ENCODE measurements at regions not wholly inside any gene's neighbourhood (a gene's known extent, or its start where the extent isn't known, plus 50 kb on each side); places are given as distances from the start of the nearest gene placed in this dataset.
"Not testable (repeated sequence)": the region's sequence is repeated elsewhere in the genome, so short reads cannot be mapped to it uniquely, and the experiment has no call there.

GRCh38 chr6:145086197-145086596 is 649.1 kb downstream of the EPM2A start:
- FAIRE-seq: no peak

DNA sequence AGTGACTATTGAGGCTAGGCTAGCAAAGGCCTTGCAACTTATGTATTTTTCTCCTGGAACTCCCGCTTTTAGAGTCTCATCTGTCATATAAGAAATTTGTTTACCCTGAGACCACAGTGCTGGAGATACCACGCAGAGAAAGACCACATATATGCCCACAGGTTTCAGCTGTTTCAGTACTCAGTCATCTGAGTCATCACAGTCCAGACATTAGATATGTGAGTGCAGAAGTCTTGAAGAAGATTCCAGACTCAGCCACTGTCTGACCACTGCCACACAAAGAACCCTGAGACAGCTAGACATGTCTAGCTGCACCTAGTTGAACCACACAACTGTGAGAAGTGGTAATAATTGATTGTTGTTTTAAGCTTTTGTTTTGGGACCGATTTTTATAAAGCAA is 648.3 kb downstream of the EPM2A start:
- FAIRE-seq: no peak

GRCh38 chr6:145090801-145091585 is 644.3 kb downstream of the EPM2A start:
- no peak for FAIRE-seq

GRCh38 chr6:145091586-145092142 is 643.7 kb downstream of the EPM2A start:
- FAIRE-seq: no peak

DNA sequence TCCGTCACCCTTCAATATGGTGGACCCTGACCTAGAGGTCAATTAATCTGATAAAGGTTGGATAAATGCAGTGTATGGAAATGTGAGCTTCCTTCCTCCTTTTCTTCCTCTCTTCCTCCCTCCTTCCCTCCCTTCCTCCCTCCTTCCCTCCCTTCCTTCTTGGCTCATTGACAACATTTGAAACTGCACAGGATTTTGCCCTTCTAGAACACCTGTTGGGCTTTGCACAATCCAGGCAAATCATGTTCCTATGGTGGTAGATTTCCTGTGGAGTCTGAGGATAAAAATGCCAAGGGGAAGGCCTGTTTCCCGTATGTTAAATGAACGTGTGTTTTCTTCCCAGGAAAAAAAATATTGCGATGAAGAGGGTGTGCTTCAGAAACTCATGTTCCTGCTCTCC is 642.8 kb downstream of the EPM2A start:
- no peak for FAIRE-seq

- no peak for FAIRE-seq
Measured at GRCh38 chr6:145093226-145093625, 642.1 kb downstream of the EPM2A start.

DNA sequence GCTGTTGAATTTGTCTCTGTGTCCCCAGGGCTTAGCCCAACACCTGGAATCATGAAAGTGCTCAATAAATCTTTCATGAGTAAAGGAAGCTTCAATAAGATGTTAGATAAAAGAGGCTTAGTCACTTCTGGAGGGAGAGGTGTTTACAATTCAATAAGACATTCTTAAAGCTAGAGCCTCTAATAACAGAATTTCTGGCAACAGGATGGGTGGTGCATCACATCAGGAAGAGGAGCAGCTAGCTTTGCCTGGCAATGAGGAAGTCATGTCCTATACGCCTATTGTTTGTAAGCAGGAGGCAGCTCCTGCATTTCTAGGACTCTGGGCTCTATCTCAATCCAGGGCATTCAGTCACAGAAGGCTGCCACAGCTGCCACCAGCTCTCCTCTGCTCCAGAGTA is 638.5 kb downstream of the EPM2A start:
- no peak for FAIRE-seq

DNA sequence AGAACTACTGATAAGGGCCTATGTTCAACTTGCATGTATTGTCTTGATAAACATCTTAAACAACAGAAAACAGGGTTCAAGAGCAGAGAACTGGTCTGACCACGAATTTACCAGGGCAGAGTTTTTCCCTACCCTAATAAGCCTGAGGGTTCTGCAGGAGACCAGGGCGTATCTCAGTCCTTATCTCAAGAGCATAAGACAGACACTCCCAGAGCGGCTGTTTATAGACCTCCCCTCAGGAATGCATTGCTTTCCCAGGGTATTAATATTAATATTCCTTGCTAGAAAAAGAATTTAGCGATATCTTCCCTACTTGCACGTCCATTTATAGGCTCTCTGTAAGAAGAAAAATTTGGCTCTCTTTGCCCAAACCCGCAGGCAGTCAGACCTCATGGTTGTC is 637.2 kb downstream of the EPM2A start:
- FAIRE-seq: not testable (repeated sequence)

GRCh38 chr6:145099713-145100112 is 635.6 kb downstream of the EPM2A start:
- no peak for FAIRE-seq

DNA sequence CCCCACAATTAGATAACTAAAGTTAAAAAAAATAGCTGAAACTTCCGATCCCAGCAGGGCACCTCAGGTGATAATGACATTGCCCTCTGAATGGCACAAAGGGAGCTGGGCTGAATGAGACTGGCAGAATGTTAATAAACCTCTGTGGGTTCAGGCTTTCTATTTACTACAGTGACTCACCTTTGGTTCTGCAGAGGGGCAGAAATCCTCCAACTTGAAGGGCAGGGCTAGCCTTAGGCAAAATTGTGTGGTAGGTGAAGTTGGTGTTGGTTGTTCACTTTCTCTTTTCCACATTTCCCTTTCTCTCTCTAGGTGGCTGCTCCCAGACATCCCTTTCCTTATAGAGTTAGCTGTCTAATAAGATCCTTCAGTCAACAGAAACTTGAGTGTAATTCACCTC is 625.2 kb downstream of the EPM2A start:
- no peak for FAIRE-seq

DNA sequence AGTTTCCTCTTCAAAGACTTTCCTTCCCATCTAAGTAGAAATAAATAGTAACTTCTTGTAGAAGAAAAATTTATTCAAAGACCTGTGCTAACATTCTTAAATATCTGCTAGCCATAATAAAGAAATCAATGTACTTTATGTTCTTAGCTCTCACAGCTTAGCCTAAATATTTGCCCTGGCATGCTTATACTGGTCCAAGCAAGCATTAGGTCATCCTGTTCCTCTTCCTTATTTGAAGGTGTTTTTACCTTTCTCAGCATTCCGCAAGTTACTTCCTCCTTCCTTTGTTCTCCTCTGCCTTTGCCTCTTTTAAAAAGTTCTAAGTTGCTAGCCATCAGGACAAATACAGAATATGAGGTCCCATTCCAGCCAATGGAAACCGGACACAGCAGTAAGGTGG is 623.9 kb downstream of the EPM2A start:
- FAIRE-seq: not testable (repeated sequence)

DNA sequence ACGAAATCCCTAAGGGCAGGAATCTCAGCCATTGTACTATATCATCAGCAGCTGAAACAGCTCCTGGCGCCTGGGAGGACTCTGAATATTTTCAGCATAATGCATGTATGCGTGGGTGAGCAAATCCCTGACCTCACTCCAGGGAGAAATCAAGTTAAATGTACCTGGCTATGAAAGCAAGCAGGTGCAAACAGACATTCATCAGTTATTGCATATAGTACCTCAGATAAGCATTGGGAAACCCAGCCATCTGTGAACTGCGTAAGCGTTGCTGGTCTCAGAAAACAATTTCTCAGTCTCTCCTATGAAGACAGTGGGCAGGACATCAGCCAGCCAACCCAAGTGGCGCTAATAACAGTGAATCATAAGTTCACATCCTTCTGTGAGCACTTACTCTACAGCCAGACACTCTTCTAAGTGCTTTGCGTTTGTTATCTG is 622.6 kb downstream of the EPM2A start:
- FAIRE-seq: no peak

DNA sequence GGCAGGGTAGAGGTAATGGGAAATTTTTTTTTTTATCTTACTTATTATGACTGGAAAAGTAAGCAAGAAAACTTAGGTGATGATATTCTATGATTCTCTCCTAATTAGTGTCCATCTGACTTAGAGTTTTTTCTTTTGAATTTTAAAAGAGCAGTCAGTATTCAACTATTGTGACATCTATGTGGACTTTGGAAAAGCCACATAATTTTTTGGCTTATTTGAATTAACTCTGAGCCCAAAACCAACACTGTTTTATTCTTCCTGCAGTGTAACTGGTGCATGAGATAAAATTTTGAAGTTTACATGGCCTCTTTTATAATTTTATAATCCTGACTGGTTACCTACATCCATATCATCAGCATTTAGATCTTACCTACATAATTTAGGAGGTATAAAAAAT is 619.7 kb downstream of the EPM2A start:
- FAIRE-seq: no peak

GRCh38 chr6:145116591-145117178 is 618.6 kb downstream of the EPM2A start:
- FAIRE-seq: no peak

GRCh38 chr6:145118224-145118623 is 617.1 kb downstream of the EPM2A start:
- FAIRE-seq: no peak

- FAIRE-seq: no peak
Measured at GRCh38 chr6:145119081-145119480, 616.2 kb downstream of the EPM2A start.

- FAIRE-seq: no peak
Measured at GRCh38 chr6:145132709-145133108, 602.6 kb downstream of the EPM2A start.

- FAIRE-seq: no peak
Measured at GRCh38 chr6:145135702-145136101, 599.6 kb downstream of the EPM2A start.

DNA sequence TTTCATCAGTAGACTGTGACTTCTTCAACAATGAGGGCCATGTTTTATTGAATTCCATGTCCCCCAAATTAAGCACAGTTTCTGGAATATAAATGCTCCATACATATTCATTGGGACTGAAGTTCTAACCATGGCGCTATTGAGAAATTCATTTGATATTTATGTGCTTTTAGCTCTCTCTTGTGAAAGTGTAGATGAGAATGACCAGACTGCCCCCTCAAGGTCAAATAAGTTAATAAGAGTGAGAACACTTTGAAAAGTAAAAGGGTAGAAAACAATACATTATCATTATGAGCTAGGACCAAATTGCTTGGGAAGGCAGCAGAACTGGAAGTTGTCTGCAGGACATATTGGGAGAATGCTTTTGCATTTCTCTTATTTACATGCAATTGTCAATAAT is 597.9 kb downstream of the EPM2A start:
- FAIRE-seq: no peak

- FAIRE-seq: no peak
Measured at GRCh38 chr6:145138469-145139139, 596.7 kb downstream of the EPM2A start.

DNA sequence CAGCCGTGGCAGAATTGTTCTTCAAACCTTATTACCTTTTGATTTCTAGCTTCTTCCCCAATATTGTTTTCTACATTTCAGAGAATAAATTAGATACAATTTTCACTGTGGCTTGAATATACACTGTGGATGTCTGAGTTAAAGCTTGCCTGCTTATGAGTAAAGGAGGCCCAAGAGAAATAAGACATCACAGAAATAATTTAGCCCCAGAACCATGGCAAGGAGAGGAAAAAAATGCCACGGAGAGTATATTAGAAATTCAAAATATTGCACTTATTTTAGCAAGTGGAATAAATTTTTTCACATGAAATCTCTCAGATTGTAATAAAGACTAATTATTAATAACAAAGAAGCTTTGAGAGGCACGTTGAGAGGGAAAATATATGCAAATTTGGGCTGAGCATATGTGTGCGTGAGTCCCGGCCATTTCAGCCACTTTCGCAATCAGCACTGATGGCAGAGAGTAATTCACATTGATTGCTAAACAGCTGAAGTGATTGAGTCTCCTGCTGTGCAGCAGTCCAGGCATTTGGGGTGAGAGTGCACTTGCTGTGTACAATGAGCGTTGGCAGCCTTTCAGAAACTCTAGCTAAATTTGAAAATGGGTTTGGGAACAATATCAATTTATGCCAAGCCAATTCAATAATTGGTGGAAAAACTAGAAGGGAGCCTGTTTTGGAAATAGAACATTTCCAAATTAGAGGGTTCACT is 596.0 kb downstream of the EPM2A start:
- no peak for FAIRE-seq

- FAIRE-seq: no peak
Measured at GRCh38 chr6:145139895-145140294, 595.4 kb downstream of the EPM2A start.

DNA sequence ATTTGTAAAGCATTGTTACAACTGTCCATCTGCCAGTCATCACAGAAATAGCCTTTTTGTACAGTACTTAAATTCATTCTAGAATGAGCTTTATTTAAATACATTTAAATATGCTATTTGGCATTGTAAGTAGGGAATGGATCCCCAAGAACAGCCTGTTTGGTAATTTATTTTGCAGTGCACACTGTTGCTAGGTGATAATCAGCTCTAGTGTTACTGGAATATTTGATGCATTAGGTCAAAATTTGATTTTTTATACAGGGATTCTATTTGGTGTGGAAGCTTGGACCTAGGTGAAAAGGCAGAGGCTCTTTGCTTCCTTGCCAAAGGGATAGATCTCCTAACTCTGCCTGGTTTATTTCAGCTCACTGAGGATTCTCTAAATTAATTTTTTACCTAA is 593.7 kb downstream of the EPM2A start:
- no peak for FAIRE-seq

Measured in colon (tissue), 2 donors.